ENCODE measurements at regions not wholly inside any gene's neighbourhood (a gene's known extent, or its start where the extent isn't known, plus 50 kb on each side); places are given as distances from the start of the nearest gene placed in this dataset.

GRCh38 chr13:111449041-111449440, 128.6 kb downstream of the TEX29 start:
- no peak for DNase-seq (ENCODE audit: low spot score)

GRCh38 chr13:111451402-111451801, 131.0 kb downstream of the TEX29 start:
- no peak for DNase-seq (ENCODE audit: low spot score)

GRCh38 chr13:111456452-111457230, 136.2 kb downstream of the TEX29 start:
- DNase-seq (ENCODE audit: low spot score) = no peak

GRCh38 chr13:111458001-111458531, 137.6 kb downstream of the TEX29 start:
- no peak for DNase-seq (ENCODE audit: low spot score)

DNA sequence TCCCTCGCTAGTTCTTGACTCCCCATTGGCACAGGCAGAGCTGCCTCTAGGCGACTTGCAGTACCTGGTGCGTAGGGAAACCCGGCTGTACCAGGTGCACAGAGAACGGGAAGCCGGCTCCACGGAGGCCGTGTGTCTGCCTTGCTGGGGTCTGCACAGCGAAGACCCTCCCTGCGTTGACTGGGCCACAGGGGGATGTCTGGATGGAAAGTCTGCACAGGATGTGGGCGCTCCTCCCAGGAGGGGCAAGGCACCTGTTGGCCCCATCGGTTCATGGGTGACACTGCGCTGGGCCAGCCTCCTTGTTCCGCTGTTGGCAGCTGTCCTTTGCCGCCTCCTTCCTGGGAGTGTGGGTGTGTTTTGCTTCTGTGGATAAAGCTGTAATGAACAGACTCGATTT, 138.3 kb downstream of the TEX29 start:
- no peak for DNase-seq (ENCODE audit: low spot score)

- DNase-seq (ENCODE audit: low spot score) = no peak
Observed at GRCh38 chr13:111459803-111460547, 139.5 kb downstream of the TEX29 start.

DNA sequence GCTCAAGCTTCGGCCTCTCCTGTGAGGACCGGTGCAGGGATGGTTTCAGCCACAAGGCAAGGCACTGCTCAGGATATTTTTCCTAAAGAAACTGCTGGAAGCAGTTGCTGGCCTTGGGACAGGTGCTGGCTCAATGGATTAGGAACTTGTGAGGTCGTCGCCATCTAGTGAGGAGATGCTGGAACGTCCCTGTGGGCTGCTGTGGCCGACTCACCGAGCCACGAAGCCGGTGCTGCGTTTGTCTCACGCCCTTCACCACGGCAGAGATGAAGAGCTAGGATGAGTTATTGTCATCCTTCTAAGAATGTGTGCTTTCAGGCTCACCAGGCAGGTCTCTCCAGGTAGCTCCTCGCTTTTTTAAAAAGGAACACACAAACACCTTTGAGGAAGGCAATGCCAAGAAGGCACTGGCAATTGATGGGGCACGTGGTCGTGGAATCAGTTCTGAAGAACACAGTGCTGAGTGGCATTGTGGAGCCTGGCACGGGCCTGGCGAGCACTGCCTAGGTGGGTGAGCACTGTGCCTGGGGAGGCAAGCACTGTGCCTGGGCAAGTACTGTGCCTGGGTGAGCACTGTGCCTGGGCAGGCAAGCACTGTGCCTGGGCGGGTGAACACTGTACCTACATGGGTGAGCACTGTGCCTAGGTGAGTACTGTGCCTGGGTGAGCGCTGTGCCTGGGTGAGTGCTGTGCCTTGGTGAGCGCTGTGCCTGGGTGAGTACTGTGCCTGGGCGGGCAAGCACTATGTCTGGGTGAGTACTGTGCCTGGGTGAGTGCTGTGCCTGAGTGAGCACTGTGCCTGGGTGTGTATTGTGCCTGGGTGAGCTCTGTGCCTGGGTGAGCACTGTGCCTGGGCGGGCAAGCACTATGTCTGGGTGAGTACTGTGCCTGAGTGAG, 140.4 kb downstream of the TEX29 start:
- DNase-seq (ENCODE audit: low spot score) = no peak

DNA sequence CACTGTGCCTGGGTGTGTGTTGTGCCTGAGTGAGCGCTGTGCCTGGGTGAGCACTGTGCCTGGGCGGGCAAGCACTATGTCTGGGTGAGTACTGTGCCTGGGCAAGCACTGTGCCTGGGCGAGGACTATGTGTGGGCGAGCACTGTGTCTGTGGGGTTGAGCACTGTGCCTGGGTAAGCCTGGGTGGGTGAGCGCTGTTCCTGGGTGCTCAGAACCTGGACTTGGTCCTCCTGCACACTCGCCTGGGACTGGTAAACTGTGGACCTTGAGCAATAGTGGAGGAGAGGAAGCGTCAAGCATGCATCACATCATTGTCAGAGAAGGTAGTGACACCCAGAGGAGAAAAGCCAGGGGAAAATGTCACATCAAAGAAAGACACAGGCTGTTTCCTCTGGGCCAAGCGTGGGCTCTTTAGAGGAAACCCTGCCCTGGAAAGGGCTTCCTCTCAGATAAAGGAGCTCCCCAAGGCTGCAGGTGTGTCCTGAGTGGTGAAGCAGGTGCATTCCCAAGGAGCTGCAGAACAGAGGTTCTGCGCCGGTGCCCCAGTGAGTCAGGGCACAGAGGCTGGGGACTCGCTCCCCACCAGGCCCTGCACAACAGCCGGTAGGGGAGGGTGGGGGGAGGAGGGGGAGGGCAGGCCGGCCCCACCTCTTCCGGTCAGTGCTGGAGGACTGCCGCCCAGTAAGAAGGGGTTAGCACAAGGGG, 141.2 kb downstream of the TEX29 start:
- DNase-seq (ENCODE audit: low spot score) = no peak

DNA sequence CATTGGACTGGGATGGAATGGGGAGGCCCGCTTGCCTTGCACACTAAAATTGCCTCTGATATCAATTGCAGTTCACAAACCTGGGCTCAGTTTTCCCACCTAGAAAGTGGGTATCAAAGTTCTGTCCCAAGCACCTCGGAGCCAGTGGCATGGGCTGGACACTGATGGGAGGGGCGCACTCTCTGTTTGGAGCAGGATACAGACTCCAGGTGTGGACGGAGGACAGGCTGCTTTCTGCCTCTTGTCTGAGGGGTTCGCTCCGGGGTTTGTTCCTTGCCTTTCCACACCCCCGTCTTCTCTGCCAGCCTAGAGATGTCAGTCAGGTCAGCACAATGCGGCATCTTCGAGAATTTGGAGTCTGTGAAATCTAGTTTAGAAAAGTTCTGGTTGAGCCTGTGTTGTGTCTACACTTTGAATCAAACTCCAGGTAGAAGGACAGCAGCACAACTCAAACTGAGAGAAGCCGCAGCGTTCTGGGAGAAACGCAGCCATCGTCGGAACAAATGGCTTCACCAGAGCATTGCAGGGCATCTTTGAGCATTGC, 141.9 kb downstream of the TEX29 start:
- peak; percentile 33 for DNase-seq (ENCODE audit: low spot score)

DNA sequence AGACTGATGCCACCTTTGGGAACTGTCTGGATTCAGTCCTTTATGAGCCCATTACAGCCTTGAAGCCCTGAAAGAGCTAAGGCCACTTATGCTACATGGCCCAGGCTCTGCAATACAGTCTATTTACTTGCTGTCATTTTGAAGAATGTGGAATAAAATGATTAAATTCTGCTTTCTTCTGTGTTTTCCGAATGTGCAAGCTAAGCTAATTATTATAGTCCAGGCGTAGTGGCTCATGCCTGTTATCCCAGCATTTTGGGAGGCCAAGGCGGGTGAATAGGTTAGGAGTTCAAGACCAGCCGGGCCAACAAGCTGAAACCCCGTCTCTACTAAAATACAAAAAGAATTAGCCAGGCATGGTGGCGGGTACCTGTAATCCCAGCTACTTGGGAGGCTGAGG, 142.5 kb downstream of the TEX29 start:
- no peak for DNase-seq (ENCODE audit: low spot score)

DNA sequence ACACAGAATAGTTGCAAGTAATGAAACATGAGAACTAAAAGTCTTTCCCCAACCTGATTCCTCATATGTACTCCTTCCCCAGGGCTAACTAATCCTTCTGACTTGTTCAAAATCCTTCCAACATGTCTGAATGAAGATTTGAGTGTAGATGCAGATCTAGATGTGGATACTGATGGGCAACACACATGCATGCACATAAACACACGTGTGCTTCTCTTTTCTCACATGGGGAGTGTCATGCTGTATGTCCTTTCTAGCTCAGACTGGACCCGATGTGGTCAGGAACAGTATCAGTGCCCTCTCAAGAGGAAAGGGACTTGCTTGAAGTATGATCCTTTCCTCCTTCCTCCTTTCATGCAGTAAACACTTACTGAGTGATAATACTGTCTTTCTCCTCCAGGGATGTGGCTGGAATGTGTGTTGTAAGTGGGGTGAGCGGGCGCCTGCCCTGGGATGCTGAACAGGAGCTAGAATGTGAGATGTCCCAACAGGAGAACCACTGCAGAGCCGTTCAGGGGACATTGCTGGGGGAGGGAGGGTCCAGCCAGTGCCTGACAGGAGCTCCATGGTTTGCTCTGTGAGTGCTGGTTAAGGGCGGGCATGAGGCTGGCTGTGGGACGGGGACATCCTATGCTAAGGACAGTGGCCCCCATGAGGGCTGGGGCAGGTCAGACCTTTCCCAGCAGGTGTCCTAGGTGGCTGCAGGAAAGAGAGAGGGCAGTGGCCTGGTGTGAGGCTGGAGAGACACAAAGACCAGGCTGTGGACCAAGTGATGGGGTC, 146.9 kb downstream of the TEX29 start:
- peak; percentile 29 for DNase-seq (ENCODE audit: low spot score)

- peak; percentile 31 for DNase-seq (ENCODE audit: low spot score)
Observed at GRCh38 chr13:111468037-111468959, 147.9 kb downstream of the TEX29 start.

DNA sequence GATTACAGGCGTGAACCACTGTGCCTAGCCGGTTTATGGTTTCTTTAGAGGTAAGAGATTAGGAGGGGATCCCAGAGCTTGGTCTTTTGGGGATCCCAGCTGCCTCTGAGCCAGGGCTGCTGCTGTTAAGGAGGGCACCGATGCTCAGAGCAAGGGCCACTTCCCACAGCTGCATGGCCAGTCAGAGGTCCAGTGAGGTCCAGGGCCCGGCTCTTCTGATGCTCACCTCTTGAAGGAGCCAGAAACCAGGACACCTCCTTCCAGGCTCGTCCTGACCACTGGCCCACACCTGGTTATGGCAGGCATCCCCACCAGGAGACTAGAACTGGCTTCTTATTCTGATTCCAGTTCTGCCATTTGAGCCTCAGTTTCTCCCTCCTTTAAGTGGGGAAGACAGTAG, 149.0 kb downstream of the TEX29 start:
- DNase-seq (ENCODE audit: low spot score) = no peak

DNA sequence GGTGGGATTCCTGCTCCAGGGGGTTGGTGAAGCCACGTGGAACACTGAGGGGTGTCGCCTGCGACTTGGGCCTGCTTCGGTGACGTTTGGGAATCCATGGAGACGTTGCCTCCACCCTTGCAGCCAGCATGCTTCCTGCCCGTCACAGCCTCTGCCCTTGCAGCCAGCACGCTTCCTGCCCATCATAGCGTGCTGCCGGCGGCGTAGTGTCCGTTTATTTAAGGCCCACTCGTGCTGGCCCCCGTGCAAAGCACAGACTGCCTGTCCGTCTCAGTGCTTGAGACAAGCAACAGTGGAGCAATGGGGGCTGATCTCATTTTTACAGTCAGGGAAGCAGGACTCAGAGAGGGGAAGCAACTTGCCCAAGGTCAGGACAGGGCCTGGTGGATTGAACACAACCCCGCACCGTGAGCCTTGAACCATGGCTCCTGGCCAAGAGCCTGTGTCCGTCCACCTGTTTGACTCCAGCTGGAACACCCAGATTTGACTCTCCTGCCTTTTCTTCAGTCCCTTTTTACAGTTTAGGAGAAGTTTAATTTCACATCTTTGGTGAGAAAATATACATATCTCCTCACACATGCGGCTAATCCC, 149.6 kb downstream of the TEX29 start:
- DNase-seq (ENCODE audit: low spot score) = no peak

GRCh38 chr13:111470933-111471332, 150.5 kb downstream of the TEX29 start:
- DNase-seq (ENCODE audit: low spot score) = no peak

- no peak for DNase-seq (ENCODE audit: low spot score)
Observed at GRCh38 chr13:111472083-111472482, 151.6 kb downstream of the TEX29 start.

DNA sequence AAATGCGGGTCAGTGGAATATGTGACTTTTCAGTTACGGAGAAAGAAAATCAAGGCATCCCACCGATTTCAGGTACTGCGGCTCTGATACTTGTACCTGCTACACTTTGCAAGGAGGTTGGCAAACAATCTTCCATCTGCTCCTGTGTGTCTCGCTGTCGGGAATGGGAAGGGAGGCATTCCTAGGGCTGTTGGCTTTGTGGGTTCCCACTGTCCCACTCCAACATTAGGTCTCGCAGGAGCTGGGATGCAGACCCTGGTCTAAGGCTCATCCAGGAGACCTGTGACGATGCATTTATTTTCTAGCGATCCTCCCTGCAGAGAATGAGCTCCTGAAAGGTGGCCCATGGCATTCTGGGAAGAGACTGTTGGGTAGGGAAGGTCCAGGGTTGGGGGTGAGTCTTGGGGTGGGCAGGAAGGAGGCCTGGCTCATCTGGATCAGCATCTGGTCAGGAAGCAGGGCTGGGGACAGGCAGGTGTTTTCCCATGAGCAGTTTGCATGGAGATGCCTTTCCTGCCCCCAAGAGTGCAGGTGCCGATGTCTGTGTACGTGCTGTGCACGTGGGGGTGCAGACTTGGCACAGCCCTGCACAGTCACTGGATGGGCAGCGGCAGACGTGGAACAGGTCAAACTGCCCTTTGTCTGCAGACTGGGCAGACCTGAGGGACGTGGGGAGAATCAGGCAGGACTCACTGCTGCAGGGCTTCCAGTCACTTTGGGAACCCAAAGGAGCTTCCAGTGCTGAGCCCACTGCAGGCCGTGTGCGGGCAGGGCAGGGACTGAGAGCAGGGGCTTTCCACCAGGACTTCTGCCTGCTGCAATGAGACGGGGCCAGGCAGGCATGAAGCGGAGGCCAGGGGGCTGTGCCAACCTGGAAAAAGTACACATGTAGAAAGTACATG, 152.4 kb downstream of the TEX29 start:
- no peak for DNase-seq (ENCODE audit: low spot score)

Measured in ureter (tissue), 1 donor.